Uterus (tissue), 2 donors: ENCODE measurements at regions not wholly inside any gene's neighbourhood (a gene's known extent, or its start where the extent isn't known, plus 50 kb on each side); places are given as distances from the start of the nearest gene placed in this dataset.

Experiments
- POLR2A ChIP-seq, 2 donors: fragments of 450-650 bp; IDR thresholded peaks; one replicate each; pipeline ENCODE4 v1.6.1; 2016; ENCODE audit warnings: antibody characterized with exemption in 2 of 2, mild to moderate bottlenecking in 1 of 2, moderate library complexity in 1 of 2
- TF ChIP-seq, protein P1 (sequence below), 4 experiments: fragments of 200-600 bp in 2 of 4; fragments of 450-650 bp in 2 of 4; sonication (generic) in 2 of 4; IDR thresholded peaks; one replicate each; pipeline ENCODE4 v1.5.1; 2016 to 2019; ENCODE audit warnings: antibody characterized with exemption in 4 of 4, mild to moderate bottlenecking in 2 of 4, moderate library complexity in 1 of 4

DNA sequence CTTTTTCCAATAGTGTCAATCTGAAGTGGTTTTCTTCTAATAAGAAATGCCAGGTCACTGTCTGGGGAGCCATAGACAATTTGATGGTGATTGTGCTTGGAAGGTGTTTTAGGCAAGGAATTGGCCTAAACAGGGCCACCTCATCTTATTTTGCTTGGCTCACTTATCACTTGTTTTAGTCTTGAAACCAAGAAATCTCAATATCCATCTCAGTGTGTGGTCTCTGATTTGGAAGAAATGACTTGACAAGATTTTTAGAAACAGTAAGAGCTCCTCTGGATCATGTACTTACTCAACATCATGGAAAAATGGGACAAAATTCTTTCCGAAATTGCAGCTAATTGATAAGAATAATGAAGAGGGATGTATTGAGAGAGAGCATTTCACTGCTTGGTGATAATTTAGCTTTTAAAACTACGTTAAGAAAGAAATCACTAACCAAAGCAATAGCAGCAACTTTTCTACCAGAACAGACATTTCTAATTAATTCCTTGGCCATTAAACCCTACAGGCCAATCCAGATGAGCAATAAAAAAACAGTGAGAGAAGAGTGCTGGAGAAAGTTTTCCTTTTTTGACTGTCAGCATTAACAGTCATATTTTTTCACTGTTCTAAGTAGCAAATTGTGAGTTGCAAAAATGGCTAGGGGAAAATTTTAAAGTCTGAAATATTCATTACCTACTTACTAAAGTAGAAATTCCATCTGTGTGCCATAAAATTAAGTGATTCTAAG lies 157.3 kb downstream of the AEBP2 start:
- TF ChIP-seq POLR2A (IDR thresholded peaks at IDR 0.05): no peak
- TF ChIP-seq, protein P1, sequence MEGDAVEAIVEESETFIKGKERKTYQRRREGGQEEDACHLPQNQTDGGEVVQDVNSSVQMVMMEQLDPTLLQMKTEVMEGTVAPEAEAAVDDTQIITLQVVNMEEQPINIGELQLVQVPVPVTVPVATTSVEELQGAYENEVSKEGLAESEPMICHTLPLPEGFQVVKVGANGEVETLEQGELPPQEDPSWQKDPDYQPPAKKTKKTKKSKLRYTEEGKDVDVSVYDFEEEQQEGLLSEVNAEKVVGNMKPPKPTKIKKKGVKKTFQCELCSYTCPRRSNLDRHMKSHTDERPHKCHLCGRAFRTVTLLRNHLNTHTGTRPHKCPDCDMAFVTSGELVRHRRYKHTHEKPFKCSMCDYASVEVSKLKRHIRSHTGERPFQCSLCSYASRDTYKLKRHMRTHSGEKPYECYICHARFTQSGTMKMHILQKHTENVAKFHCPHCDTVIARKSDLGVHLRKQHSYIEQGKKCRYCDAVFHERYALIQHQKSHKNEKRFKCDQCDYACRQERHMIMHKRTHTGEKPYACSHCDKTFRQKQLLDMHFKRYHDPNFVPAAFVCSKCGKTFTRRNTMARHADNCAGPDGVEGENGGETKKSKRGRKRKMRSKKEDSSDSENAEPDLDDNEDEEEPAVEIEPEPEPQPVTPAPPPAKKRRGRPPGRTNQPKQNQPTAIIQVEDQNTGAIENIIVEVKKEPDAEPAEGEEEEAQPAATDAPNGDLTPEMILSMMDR (IDR thresholded peaks at IDR 0.05): no peak
